Stimulated activated CD4-positive, alpha-beta T cell treated with anti-CD3 and anti-CD28 coated beads, Interleukin-4, amount 100 ng/mL, for 24 hours (primary cell): ENCODE measurements at regions not wholly inside any gene's neighbourhood (a gene's known extent, or its start where the extent isn't known, plus 50 kb on each side); places are given as distances from the start of the nearest gene placed in this dataset.

Experiments used
- DNase-seq: peaks from one replicate; pipeline ENCODE4 v3.0.0-alpha.2; 2020

DNA sequence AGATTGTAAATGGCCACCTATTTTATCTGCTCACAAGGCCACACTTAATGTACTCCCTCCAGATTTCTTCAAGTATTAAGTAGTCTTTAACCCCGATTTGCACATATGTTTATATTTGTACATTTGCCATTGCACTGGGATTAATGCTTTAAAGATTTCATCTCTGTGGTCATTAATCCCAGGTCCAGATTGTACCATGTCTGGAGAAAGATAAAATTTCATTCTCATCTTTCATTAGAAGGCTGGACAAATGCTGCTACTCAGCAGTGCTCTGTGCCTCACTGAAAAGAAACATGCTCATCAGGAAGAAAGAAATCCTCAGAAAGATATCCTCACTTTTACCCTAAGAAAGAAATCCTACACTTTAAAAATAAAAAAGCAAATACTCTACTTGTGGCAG, 62.5 kb upstream of the LRRC3B start:
- DNase-seq: no peak

DNA sequence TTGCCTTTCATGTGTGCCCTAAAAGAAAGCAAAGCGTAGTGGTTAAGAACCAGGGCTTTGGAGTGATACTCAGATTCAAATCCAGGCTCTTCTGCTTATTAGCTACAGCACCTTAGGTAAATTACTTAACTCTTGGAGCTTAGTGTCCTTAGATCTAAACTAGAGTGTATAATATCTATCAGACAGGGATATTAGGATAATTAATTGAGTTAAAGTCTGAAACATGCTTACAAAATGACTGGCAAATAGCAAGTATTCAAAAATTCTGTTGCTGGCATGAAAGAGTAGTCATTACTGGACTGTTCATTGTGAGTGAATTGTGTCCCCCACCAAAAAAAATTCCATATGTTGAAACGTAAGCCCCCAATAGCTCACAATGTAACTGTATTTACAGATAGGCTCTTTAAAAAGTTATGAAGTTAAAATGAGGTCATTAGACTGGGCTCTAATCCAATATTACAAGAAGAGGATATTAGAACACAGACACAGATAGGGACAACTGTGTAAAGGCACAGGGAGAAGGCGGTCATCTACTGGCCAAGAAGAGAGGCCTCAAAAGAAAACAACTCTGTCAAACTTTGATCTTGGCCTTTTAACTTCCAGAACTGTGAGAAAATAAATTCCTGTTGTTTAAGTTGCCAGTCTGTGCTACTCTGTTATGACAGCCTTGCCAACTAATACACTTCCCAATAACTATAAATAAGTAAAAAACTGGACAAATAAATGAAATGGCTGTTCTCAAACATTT, 60.4 kb upstream of the LRRC3B start:
- no peak for DNase-seq
